ENCODE measurements at regions not wholly inside any gene's neighbourhood (a gene's known extent, or its start where the extent isn't known, plus 50 kb on each side); places are given as distances from the start of the nearest gene placed in this dataset.

- Histone ChIP-seq H3K4me1 (ENCODE audit: insufficient read depth, low read length) (no peaks in the 10 kb centered on the region), H3K36me3 (ENCODE audit: insufficient read depth, low read length) (no peaks in the 10 kb centered on the region), H3K4me3 (ENCODE audit: low read length in 2 of 2) (no peak overlapping the region), H3K9me3 (ENCODE audit: control insufficient read depth in 1 of 2, low read length in 2 of 2) (no peaks in the 10 kb centered on the region), H3K27ac (ENCODE audit: low read depth, low read length) (no peak overlapping the region), H3K27me3 (ENCODE audit: insufficient read depth, low read length) (no peaks in the 10 kb centered on the region)
- ChIA-PET CTCF (ENCODE audit: partially characterized antibody) (no interaction called here), POLR2A (ENCODE audit: partially characterized antibody) (no interaction called here)
- Mint-ChIP-seq H3K4me1 (no peaks in the 10 kb centered on the region), H3K27me3 (no peaks in the 10 kb centered on the region), H3K4me3 (no peak overlapping the region), H3K9me3 (peaks cover 0 to 20% (median 8%) of the 10 kb centered on the region in 8 donors), H3K27ac (no peak overlapping the region), H3K36me3 (no peaks in the 10 kb centered on the region)
- no peak for DNase-seq
- intact Hi-C loops (cut with micrococcal nuclease) = no loop called here
Observed at GRCh38 chr20:55242853-55243252, 762.5 kb downstream of the CBLN4 start.

GRCh38 chr20:55239269-55239668, 763.9 kb downstream of the DOK5 start:
- H3K36me3 ChIP-seq (ENCODE audit: insufficient read depth, low read length) = no peaks in the 10 kb centered on the region
- no peak for DNase-seq

GRCh38 chr20:55232647-55233046, 757.3 kb downstream of the DOK5 start:
- H3K9me3 ChIP-seq (ENCODE audit: control insufficient read depth in 1 of 2, low read length in 2 of 2) = peaks cover 0 to 3% of the 10 kb centered on the region in 2 donors
- ChIA-PET POLR2A (ENCODE audit: partially characterized antibody) (no interaction called here), CTCF (ENCODE audit: partially characterized antibody) (no interaction called here)
- no peaks in the 10 kb centered on the region for H3K4me1 ChIP-seq (ENCODE audit: insufficient read depth, low read length)
- no peak overlapping the region for H3K27ac ChIP-seq (ENCODE audit: low read depth, low read length)
- intact Hi-C loops (cut with micrococcal nuclease) = no loop called here
- no peak for DNase-seq
- Mint-ChIP-seq H3K9me3 (peaks cover 0 to 6% (median 2%) of the 10 kb centered on the region in 8 donors), H3K36me3 (no peaks in the 10 kb centered on the region), H3K27ac (no peak overlapping the region), H3K4me1 (no peaks in the 10 kb centered on the region), H3K4me3 (no peak overlapping the region), H3K27me3 (no peaks in the 10 kb centered on the region)
- H3K27me3 ChIP-seq (ENCODE audit: insufficient read depth, low read length) = no peaks in the 10 kb centered on the region
- no peak overlapping the region for H3K4me3 ChIP-seq (ENCODE audit: low read length in 2 of 2)
- no peaks in the 10 kb centered on the region for H3K36me3 ChIP-seq (ENCODE audit: insufficient read depth, low read length)

More at GRCh38 chr20:55239269-55239668, 763.9 kb downstream of the DOK5 start:
- ChIA-PET CTCF (ENCODE audit: partially characterized antibody) (interaction anchor here (0.7 kb wide), 1 partner anchor 22 kb away, joined by 4 read pairs; no protein-coding TSS in a partner anchor), POLR2A (ENCODE audit: partially characterized antibody) (no interaction called here)
- no peak overlapping the region for H3K4me3 Mint-ChIP-seq
- Histone ChIP-seq H3K4me1 (ENCODE audit: insufficient read depth, low read length) (no peaks in the 10 kb centered on the region), H3K27me3 (ENCODE audit: insufficient read depth, low read length) (no peaks in the 10 kb centered on the region), H3K4me3 (ENCODE audit: low read length in 2 of 2) (no peak overlapping the region), H3K9me3 (ENCODE audit: control insufficient read depth in 1 of 2, low read length in 2 of 2) (peaks cover 0 to 3% of the 10 kb centered on the region in 2 donors), H3K27ac (ENCODE audit: low read depth, low read length) (no peak overlapping the region)
- intact Hi-C loops (cut with micrococcal nuclease) = no loop called here
- H3K9me3 Mint-ChIP-seq = peaks cover 0 to 11% (median 7%) of the 10 kb centered on the region in 8 donors
- no peak overlapping the region for H3K27ac Mint-ChIP-seq
- no peaks in the 10 kb centered on the region for H3K27me3 Mint-ChIP-seq
- H3K36me3 Mint-ChIP-seq = no peaks in the 10 kb centered on the region
- no peaks in the 10 kb centered on the region for H3K4me1 Mint-ChIP-seq

- Histone ChIP-seq H3K9me3 (ENCODE audit: control insufficient read depth in 1 of 2, low read length in 2 of 2) (no peaks in the 10 kb centered on the region), H3K36me3 (ENCODE audit: insufficient read depth, low read length) (no peaks in the 10 kb centered on the region), H3K27me3 (ENCODE audit: insufficient read depth, low read length) (no peaks in the 10 kb centered on the region), H3K27ac (ENCODE audit: low read depth, low read length) (no peak overlapping the region), H3K4me3 (ENCODE audit: low read length in 2 of 2) (no peak overlapping the region), H3K4me1 (ENCODE audit: insufficient read depth, low read length) (no peaks in the 10 kb centered on the region)
- H3K4me1 Mint-ChIP-seq = no peaks in the 10 kb centered on the region
- no peak overlapping the region for H3K4me3 Mint-ChIP-seq
- peaks cover 0 to 13% (median 4%) of the 10 kb centered on the region in 8 donors for H3K9me3 Mint-ChIP-seq
- CTCF ChIA-PET (ENCODE audit: partially characterized antibody) = no interaction called here
- no peak overlapping the region for H3K27ac Mint-ChIP-seq
- no peaks in the 10 kb centered on the region for H3K27me3 Mint-ChIP-seq
- intact Hi-C loops (cut with micrococcal nuclease) = no loop called here
- no peak for DNase-seq
- no peaks in the 10 kb centered on the region for H3K36me3 Mint-ChIP-seq
- POLR2A ChIA-PET (ENCODE audit: partially characterized antibody) = no interaction called here
Observed at GRCh38 chr20:55229451-55229850, 754.1 kb downstream of the DOK5 start.

GRCh38 chr20:55216525-55217242, 741.3 kb downstream of the DOK5 start:
- H3K27me3 Mint-ChIP-seq = no peaks in the 10 kb centered on the region
- H3K9me3 Mint-ChIP-seq = peaks cover 4 to 24% (median 7%) of the 10 kb centered on the region in 8 donors
- ChIA-PET CTCF (ENCODE audit: partially characterized antibody) (interaction anchor here (0.6 kb wide), 1 partner anchor 22 kb away, joined by 4 read pairs; no protein-coding TSS in a partner anchor), POLR2A (ENCODE audit: partially characterized antibody) (no interaction called here)
- H3K4me3 Mint-ChIP-seq = no peak overlapping the region
- no peaks in the 10 kb centered on the region for H3K9me3 ChIP-seq (ENCODE audit: control insufficient read depth in 1 of 2, low read length in 2 of 2)
- no peak overlapping the region for H3K27ac Mint-ChIP-seq
- H3K27ac ChIP-seq (ENCODE audit: low read depth, low read length) = no peak overlapping the region
- no peaks in the 10 kb centered on the region for H3K27me3 ChIP-seq (ENCODE audit: insufficient read depth, low read length)
- H3K36me3 Mint-ChIP-seq = no peaks in the 10 kb centered on the region
- no peak for DNase-seq
- no peak overlapping the region for H3K4me3 ChIP-seq (ENCODE audit: low read length in 2 of 2)
- no peaks in the 10 kb centered on the region for H3K4me1 Mint-ChIP-seq
- intact Hi-C loops (cut with micrococcal nuclease) = no loop called here
- H3K36me3 ChIP-seq (ENCODE audit: insufficient read depth, low read length) = no peaks in the 10 kb centered on the region
- H3K4me1 ChIP-seq (ENCODE audit: insufficient read depth, low read length) = no peaks in the 10 kb centered on the region

- Histone ChIP-seq H3K27ac (ENCODE audit: low read depth, low read length) (no peak overlapping the region), H3K4me3 (ENCODE audit: low read length in 2 of 2) (no peak overlapping the region), H3K36me3 (ENCODE audit: insufficient read depth, low read length) (no peaks in the 10 kb centered on the region), H3K27me3 (ENCODE audit: insufficient read depth, low read length) (no peaks in the 10 kb centered on the region), H3K9me3 (ENCODE audit: control insufficient read depth in 1 of 2, low read length in 2 of 2) (no peaks in the 10 kb centered on the region), H3K4me1 (ENCODE audit: insufficient read depth, low read length) (no peaks in the 10 kb centered on the region)
- no peaks in the 10 kb centered on the region for H3K27me3 Mint-ChIP-seq
- H3K4me3 Mint-ChIP-seq = no peak overlapping the region
- peaks cover 0 to 24% (median 12%) of the 10 kb centered on the region in 8 donors for H3K9me3 Mint-ChIP-seq
- ChIA-PET CTCF (ENCODE audit: partially characterized antibody) (no interaction called here), POLR2A (ENCODE audit: partially characterized antibody) (no interaction called here)
- no peak overlapping the region for H3K27ac Mint-ChIP-seq
- no peaks in the 10 kb centered on the region for H3K36me3 Mint-ChIP-seq
- DNase-seq = no peak
- intact Hi-C loops (cut with micrococcal nuclease) = no loop called here
- H3K4me1 Mint-ChIP-seq = no peaks in the 10 kb centered on the region
Observed at GRCh38 chr20:55213653-55214052, 738.3 kb downstream of the DOK5 start.

- Histone ChIP-seq H3K9me3 (ENCODE audit: control insufficient read depth in 1 of 2, low read length in 2 of 2) (no peaks in the 10 kb centered on the region), H3K27me3 (ENCODE audit: insufficient read depth, low read length) (no peaks in the 10 kb centered on the region), H3K4me1 (ENCODE audit: insufficient read depth, low read length) (no peaks in the 10 kb centered on the region), H3K27ac (ENCODE audit: low read depth, low read length) (no peak overlapping the region), H3K36me3 (ENCODE audit: insufficient read depth, low read length) (no peaks in the 10 kb centered on the region), H3K4me3 (ENCODE audit: low read length in 2 of 2) (no peak overlapping the region)
- Mint-ChIP-seq H3K27me3 (no peaks in the 10 kb centered on the region), H3K27ac (no peak overlapping the region), H3K36me3 (no peaks in the 10 kb centered on the region), H3K4me3 (no peak overlapping the region), H3K4me1 (no peaks in the 10 kb centered on the region), H3K9me3 (peaks cover 0 to 19% (median 7%) of the 10 kb centered on the region in 8 donors)
- intact Hi-C loops (cut with micrococcal nuclease) = no loop called here
- no peak for DNase-seq
- ChIA-PET CTCF (ENCODE audit: partially characterized antibody) (no interaction called here), POLR2A (ENCODE audit: partially characterized antibody) (no interaction called here)
Observed at GRCh38 chr20:55211481-55211880, 736.1 kb downstream of the DOK5 start.
